GM23338 (cell line): ENCODE measurements at regions not wholly inside any gene's neighbourhood (a gene's known extent, or its start where the extent isn't known, plus 50 kb on each side); places are given as distances from the start of the nearest gene placed in this dataset.

Experiments
- ATAC-seq: fragments of 200-7000 bp; cut with Tn5 transposase; 3 replicates; pipeline ENCODE4 v1.9.1; 2020
- DNase-seq: peaks from one replicate; pipeline ENCODE4 v3.0.0-alpha.2; 2015; ENCODE audit warnings: low spot score
- H2AFZ ChIP-seq: fragments of 200-600 bp; sonication (generic); 2 replicates; pipeline ENCODE4 v1.8.0; 2016; ENCODE audit warnings: antibody characterized with exemption, mild to moderate bottlenecking, moderate library complexity
- H3F3A ChIP-seq: fragments of 200-600 bp; sonication (generic); replicated peaks from 2 replicates; pipeline ENCODE4 v1.8.0; 2017; ENCODE audit warnings: antibody characterized with exemption, mixed run types, low read depth
- H3K27ac ChIP-seq: fragments of 200-600 bp; sonication (generic); 2 replicates; pipeline ENCODE4 v1.6.1; 2016; ENCODE audit warnings: low read depth
- H3K27me3 ChIP-seq: fragments of 200-600 bp; sonication (generic); 2 replicates; pipeline ENCODE4 v1.8.0; 2016; ENCODE audit warnings: mild to moderate bottlenecking, mixed run types, moderate library complexity; ENCODE audit not compliant: insufficient read depth
- H3K36me3 ChIP-seq: fragments of 200-600 bp; sonication (generic); 2 replicates; pipeline ENCODE4 v1.8.0; 2016; ENCODE audit warnings: mild to moderate bottlenecking; ENCODE audit not compliant: insufficient read depth
- H3K4me1 ChIP-seq: fragments of 200-600 bp; sonication (generic); 2 replicates; pipeline ENCODE4 v1.8.0; 2016; ENCODE audit warnings: mild to moderate bottlenecking, moderate library complexity; ENCODE audit not compliant: insufficient read depth
- H3K4me2 ChIP-seq: fragments of 200-600 bp; sonication (generic); 2 replicates; pipeline ENCODE4 v1.7.1; 2017; ENCODE audit warnings: mixed run types
- H3K4me3 ChIP-seq: fragments of 200-600 bp; sonication (generic); 2 replicates; pipeline ENCODE4 v1.6.1; 2016; ENCODE audit warnings: mixed run types
- H3K79me2 ChIP-seq: fragments of 200-600 bp; sonication (generic); replicated peaks from 2 replicates; pipeline ENCODE4 v1.8.0; 2017; ENCODE audit warnings: mild to moderate bottlenecking; ENCODE audit not compliant: insufficient read depth
- H3K9me2 ChIP-seq: fragments of 200-600 bp; sonication (generic); 2 replicates; pipeline ENCODE4 v1.8.0; 2017; ENCODE audit not compliant: insufficient read depth
- H4K20me1 ChIP-seq: fragments of 200-600 bp; sonication (generic); replicated peaks from 2 replicates; pipeline ENCODE4 v1.8.0; 2017; ENCODE audit warnings: mild to moderate bottlenecking; ENCODE audit not compliant: insufficient read depth
- H3K27ac Mint-ChIP-seq: 2 replicates; pipeline ENCODE4 v1.8.0; 2020; ENCODE audit warnings: inconsistent platforms, mild to moderate bottlenecking, moderate library complexity, mixed read lengths
- H3K27me3 Mint-ChIP-seq: 3 replicates; pipeline ENCODE4 v1.8.0; 2022; ENCODE audit warnings: low read depth, mild to moderate bottlenecking, moderate library complexity, mixed read lengths, inconsistent platforms; ENCODE audit not compliant: insufficient read depth, poor library complexity
- H3K36me3 Mint-ChIP-seq: 3 replicates; pipeline ENCODE4 v1.8.0; 2021; ENCODE audit warnings: low read depth, mild to moderate bottlenecking, inconsistent platforms, moderate library complexity, mixed read lengths
- H3K4me1 Mint-ChIP-seq: 3 replicates; pipeline ENCODE4 v1.8.0; 2020; ENCODE audit warnings: mild to moderate bottlenecking, inconsistent platforms, mixed read lengths
- H3K4me3 Mint-ChIP-seq: 3 replicates; pipeline ENCODE4 v1.8.0; 2021; ENCODE audit warnings: moderate library complexity, mild to moderate bottlenecking, inconsistent platforms, mixed read lengths
- H3K9me3 Mint-ChIP-seq: 3 replicates; pipeline ENCODE4 v1.8.0; 2020; ENCODE audit warnings: moderate library complexity, mild to moderate bottlenecking, inconsistent platforms, mixed read lengths
- ETS1 ChIP-seq: IDR thresholded peaks from 2 replicates; pipeline ENCODE4 v1.6.1; 2016; ENCODE audit warnings: antibody characterized with exemption
- EZH2 ChIP-seq: fragments of 200-600 bp; sonication (generic); IDR thresholded peaks from one replicate; pipeline ENCODE4 v1.8.0; 2017; ENCODE audit warnings: antibody characterized with exemption, mild to moderate bottlenecking, low read depth; ENCODE audit not compliant: unreplicated experiment
- EZH2phosphoT487 ChIP-seq: fragments of 200-600 bp; sonication (generic); IDR thresholded peaks from one replicate; pipeline ENCODE4 v1.8.1; 2018; ENCODE audit warnings: antibody characterized with exemption; ENCODE audit not compliant: unreplicated experiment
- JUNB ChIP-seq: IDR thresholded peaks from one replicate; pipeline ENCODE4 v1.6.1; 2016; ENCODE audit warnings: antibody characterized with exemption; ENCODE audit not compliant: unreplicated experiment
- NANOG ChIP-seq: IDR thresholded peaks from 2 replicates; pipeline ENCODE4 v1.6.1; 2016; ENCODE audit warnings: antibody characterized with exemption, borderline replicate concordance
- POLR2AphosphoS5 ChIP-seq: IDR thresholded peaks from 2 replicates; pipeline ENCODE4 v1.6.1; 2016; ENCODE audit warnings: antibody characterized with exemption, low read depth
- REST ChIP-seq: IDR thresholded peaks from one replicate; pipeline ENCODE4 v1.6.1; 2018; ENCODE audit warnings: antibody characterized with exemption; ENCODE audit not compliant: unreplicated experiment
- STAT1 ChIP-seq: IDR thresholded peaks from one replicate; pipeline ENCODE4 v1.6.1; 2016; ENCODE audit warnings: antibody characterized with exemption; ENCODE audit not compliant: unreplicated experiment
- ZNF114 ChIP-seq: fragments of 250-450 bp; sonication (Bioruptor Pico); IDR thresholded peaks from 2 replicates; pipeline ENCODE4 v1.5.0; 2020; ENCODE audit warnings: mild to moderate bottlenecking, moderate library complexity
- ZNF331 ChIP-seq: fragments of 250-450 bp; sonication (Bioruptor Pico); IDR thresholded peaks from 2 replicates; pipeline ENCODE4 v1.5.0; 2020; ENCODE audit warnings: low read depth, mild to moderate bottlenecking, moderate library complexity
- ZNF462 ChIP-seq: fragments of 250-450 bp; sonication (Bioruptor Pico); IDR thresholded peaks from 2 replicates; pipeline ENCODE4 v1.5.0; 2020; ENCODE audit warnings: mild to moderate bottlenecking, moderate library complexity
- TF ChIP-seq, protein P1 (sequence below), 2 experiments: fragments of 200-600 bp in 1 of 2; sonication (generic) in 1 of 2; conservative IDR thresholded peaks; 2 replicates each; pipeline versions ENCODE4 v1.5.1 to v1.6.1; 2016 to 2017; ENCODE audit warnings: antibody characterized with exemption in 2 of 2, low read depth in 2 of 2, mild to moderate bottlenecking in 2 of 2, moderate library complexity in 1 of 2

GRCh38 chr2:223460774-223461211 is 141.4 kb downstream of the SCG2 start (continued):
- TF ChIP-seq, protein P1, sequence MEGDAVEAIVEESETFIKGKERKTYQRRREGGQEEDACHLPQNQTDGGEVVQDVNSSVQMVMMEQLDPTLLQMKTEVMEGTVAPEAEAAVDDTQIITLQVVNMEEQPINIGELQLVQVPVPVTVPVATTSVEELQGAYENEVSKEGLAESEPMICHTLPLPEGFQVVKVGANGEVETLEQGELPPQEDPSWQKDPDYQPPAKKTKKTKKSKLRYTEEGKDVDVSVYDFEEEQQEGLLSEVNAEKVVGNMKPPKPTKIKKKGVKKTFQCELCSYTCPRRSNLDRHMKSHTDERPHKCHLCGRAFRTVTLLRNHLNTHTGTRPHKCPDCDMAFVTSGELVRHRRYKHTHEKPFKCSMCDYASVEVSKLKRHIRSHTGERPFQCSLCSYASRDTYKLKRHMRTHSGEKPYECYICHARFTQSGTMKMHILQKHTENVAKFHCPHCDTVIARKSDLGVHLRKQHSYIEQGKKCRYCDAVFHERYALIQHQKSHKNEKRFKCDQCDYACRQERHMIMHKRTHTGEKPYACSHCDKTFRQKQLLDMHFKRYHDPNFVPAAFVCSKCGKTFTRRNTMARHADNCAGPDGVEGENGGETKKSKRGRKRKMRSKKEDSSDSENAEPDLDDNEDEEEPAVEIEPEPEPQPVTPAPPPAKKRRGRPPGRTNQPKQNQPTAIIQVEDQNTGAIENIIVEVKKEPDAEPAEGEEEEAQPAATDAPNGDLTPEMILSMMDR (conservative IDR thresholded peaks at IDR 0.05; ENCODE audit: low read depth in 2 of 2), result no peak
- TF ChIP-seq JUNB, result no peak
- TF ChIP-seq ZNF462 (CRISPR knock-in tag), result no peak

GRCh38 chr2:223464071-223464470 is 138.1 kb downstream of the SCG2 start:
- no peak overlapping the region for H2AFZ ChIP-seq
- H3K36me3 Mint-ChIP-seq, result no peaks in the 10 kb centered on the region
- no peaks in the 10 kb centered on the region for H3K4me1 Mint-ChIP-seq
- no peaks in the 10 kb centered on the region for H3F3A ChIP-seq
- H3K27me3 ChIP-seq, result no peaks in the 10 kb centered on the region
- no peak overlapping the region for H3K4me3 ChIP-seq
- H3K9me3 Mint-ChIP-seq, result no peaks in the 10 kb centered on the region; the same call in 2 of the 3 replicates
- no peaks in the 10 kb centered on the region for H4K20me1 ChIP-seq
- H3K9me2 ChIP-seq, result 0 out of 2 replicates have a peak, but pooled peaks cover 3% of the 10 kb centered on the region
- no peak overlapping the region for H3K27ac ChIP-seq
- no peaks in the 10 kb centered on the region for H3K79me2 ChIP-seq
- H3K4me1 ChIP-seq, result no peaks in the 10 kb centered on the region
- peaks cover 10% of the 10 kb centered on the region for H3K27me3 Mint-ChIP-seq
- H3K36me3 ChIP-seq, result no peaks in the 10 kb centered on the region
- ATAC-seq (no peak), DNase-seq (no peak)
- H3K4me3 Mint-ChIP-seq, result no peak overlapping the region
- H3K27ac Mint-ChIP-seq, result no peak overlapping the region
- no peak overlapping the region for H3K4me2 ChIP-seq
- TF ChIP-seq ETS1 (no peak), EZH2phosphoT487 (no peak), STAT1 (no peak), POLR2AphosphoS5 (no peak), JUNB (no peak), NANOG (no peak), EZH2 (no peak), ZNF331 (CRISPR knock-in tag) (no peak), ZNF114 (CRISPR knock-in tag) (no peak), REST (no peak)
